Epithelial cell of esophagus (primary cell): ENCODE measurements at regions not wholly inside any gene's neighbourhood (a gene's known extent, or its start where the extent isn't known, plus 50 kb on each side); places are given as distances from the start of the nearest gene placed in this dataset.
"Not testable (repeated sequence)": the region's sequence is repeated elsewhere in the genome, so short reads cannot be mapped to it uniquely, and the experiment has no call there.

Source experiments
- DNase-seq: peaks from one replicate; pipeline ENCODE4 v3.0.0; 2010; ENCODE audit warnings: low read depth
- H3K4me3 ChIP-seq: 2 replicates; pipeline ENCODE4 v1.5.1; 2011; ENCODE audit warnings: mild to moderate bottlenecking, low read length, control low read depth

- DNase-seq, H3K4me3 ChIP-seq: not testable (repeated sequence)
These were observed 846.4 kb downstream of the RPIA start for GRCh38 chr2:89537862-89538261.

- DNase-seq, result not testable (repeated sequence)
These were observed 852.6 kb downstream of the RPIA start for GRCh38 chr2:89544110-89544509.

GRCh38 chr2:89579154-89579553 lies 887.7 kb downstream of the RPIA start:
- not testable (repeated sequence) for H3K4me3 ChIP-seq, DNase-seq

More at GRCh38 chr2:89544110-89544509, 852.6 kb downstream of the RPIA start:
- H3K4me3 ChIP-seq, result not testable (repeated sequence)

GRCh38 chr2:89582816-89583215 lies 891.3 kb downstream of the RPIA start:
- H3K4me3 ChIP-seq, DNase-seq: not testable (repeated sequence)

GRCh38 chr2:89584046-89584445 lies 892.6 kb downstream of the RPIA start:
- DNase-seq, H3K4me3 ChIP-seq: not testable (repeated sequence)

GRCh38 chr2:89584868-89585557 lies 893.5 kb downstream of the RPIA start:
- H3K4me3 ChIP-seq, result peak overlapping the region; percentile 39
- DNase-seq, result not testable (repeated sequence)

- H3K4me3 ChIP-seq, result peak overlapping the region; percentile 48
- DNase-seq, result peak; percentile 54
These were observed 894.1 kb downstream of the RPIA start for GRCh38 chr2:89585558-89585920.

- not testable (repeated sequence) for H3K4me3 ChIP-seq, DNase-seq
These were observed 908.4 kb downstream of the RPIA start for GRCh38 chr2:89599843-89600242.

- not testable (repeated sequence) for DNase-seq, H3K4me3 ChIP-seq
These were observed 915.0 kb downstream of the RPIA start for GRCh38 chr2:89606514-89606913.

GRCh38 chr2:89610207-89610926 lies 918.9 kb downstream of the RPIA start:
- not testable (repeated sequence) for H3K4me3 ChIP-seq, DNase-seq

GRCh38 chr2:89610927-89611515 lies 919.5 kb downstream of the RPIA start:
- DNase-seq, H3K4me3 ChIP-seq: not testable (repeated sequence)

- not testable (repeated sequence) for H3K4me3 ChIP-seq, DNase-seq
These were observed 920.2 kb downstream of the RPIA start for GRCh38 chr2:89611710-89612109.

- not testable (repeated sequence) for H3K4me3 ChIP-seq, DNase-seq
These were observed 957.8 kb downstream of the RPIA start for GRCh38 chr2:89649268-89649667.

- DNase-seq, H3K4me3 ChIP-seq: not testable (repeated sequence)
These were observed 987.8 kb downstream of the RPIA start for GRCh38 chr2:89679254-89679653.
